Panc1 (cell line): ENCODE measurements at regions not wholly inside any gene's neighbourhood (a gene's known extent, or its start where the extent isn't known, plus 50 kb on each side); places are given as distances from the start of the nearest gene placed in this dataset.

Experiments
- CTCF ChIP-seq: fragments of 450-650 bp; IDR thresholded peaks from 2 replicates; pipeline ENCODE4 v1.5.1; 2017; ENCODE audit warnings: mild to moderate bottlenecking
- POLR2AphosphoS5 ChIP-seq: IDR thresholded peaks from 2 replicates; pipeline ENCODE4 v1.6.1; 2012; ENCODE audit warnings: mild to moderate bottlenecking, low read depth, low read length, moderate library complexity
- SIN3A ChIP-seq: IDR thresholded peaks from 2 replicates; pipeline ENCODE4 v1.6.1; 2012; ENCODE audit warnings: low read depth, mild to moderate bottlenecking, low read length, moderate library complexity, borderline replicate concordance; ENCODE audit not compliant: insufficient read depth

GRCh38 chr17:77516902-77517301 lies 376.1 kb downstream of the SEC14L1 start:
- TF ChIP-seq POLR2AphosphoS5 = no peak
- TF ChIP-seq CTCF = no peak
- no peak for TF ChIP-seq SIN3A
